ENCODE measurements at regions not wholly inside any gene's neighbourhood (a gene's known extent, or its start where the extent isn't known, plus 50 kb on each side); places are given as distances from the start of the nearest gene placed in this dataset.

DNA sequence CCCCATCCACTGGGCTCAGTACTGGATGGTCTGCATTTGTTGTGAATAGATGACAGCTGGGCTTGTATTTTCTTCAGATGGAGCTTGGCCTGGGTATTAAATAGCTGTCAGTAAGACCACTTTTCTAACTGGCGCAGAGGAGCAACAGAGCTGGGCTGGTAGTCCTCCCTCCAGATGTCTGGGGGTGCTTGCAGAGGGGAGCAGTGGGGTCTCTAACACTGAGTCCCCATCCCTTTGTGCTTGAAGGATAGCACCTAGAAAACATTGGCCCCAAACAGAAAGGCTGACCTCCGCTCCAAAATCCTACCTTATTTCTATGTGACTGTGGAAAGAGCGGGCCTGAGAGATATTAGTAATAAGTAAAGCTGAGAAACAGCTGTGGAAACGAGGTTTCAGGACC, 131.6 kb upstream of the E2F8 start:
- TF ChIP-seq, protein P1, sequence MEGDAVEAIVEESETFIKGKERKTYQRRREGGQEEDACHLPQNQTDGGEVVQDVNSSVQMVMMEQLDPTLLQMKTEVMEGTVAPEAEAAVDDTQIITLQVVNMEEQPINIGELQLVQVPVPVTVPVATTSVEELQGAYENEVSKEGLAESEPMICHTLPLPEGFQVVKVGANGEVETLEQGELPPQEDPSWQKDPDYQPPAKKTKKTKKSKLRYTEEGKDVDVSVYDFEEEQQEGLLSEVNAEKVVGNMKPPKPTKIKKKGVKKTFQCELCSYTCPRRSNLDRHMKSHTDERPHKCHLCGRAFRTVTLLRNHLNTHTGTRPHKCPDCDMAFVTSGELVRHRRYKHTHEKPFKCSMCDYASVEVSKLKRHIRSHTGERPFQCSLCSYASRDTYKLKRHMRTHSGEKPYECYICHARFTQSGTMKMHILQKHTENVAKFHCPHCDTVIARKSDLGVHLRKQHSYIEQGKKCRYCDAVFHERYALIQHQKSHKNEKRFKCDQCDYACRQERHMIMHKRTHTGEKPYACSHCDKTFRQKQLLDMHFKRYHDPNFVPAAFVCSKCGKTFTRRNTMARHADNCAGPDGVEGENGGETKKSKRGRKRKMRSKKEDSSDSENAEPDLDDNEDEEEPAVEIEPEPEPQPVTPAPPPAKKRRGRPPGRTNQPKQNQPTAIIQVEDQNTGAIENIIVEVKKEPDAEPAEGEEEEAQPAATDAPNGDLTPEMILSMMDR (IDR thresholded peaks at IDR 0.05): no peak
- TF ChIP-seq POLR2A (IDR thresholded peaks at IDR 0.05): no peak
